Colonic mucosa (tissue), 4 donors: ENCODE measurements at regions not wholly inside any gene's neighbourhood (a gene's known extent, or its start where the extent isn't known, plus 50 kb on each side); places are given as distances from the start of the nearest gene placed in this dataset.
"Not testable (repeated sequence)": the region's sequence is repeated elsewhere in the genome, so short reads cannot be mapped to it uniquely, and the experiment has no call there.

Experiments used
- DNase-seq: peaks from one replicate; pipeline ENCODE4 v3.0.0-alpha.2; 2020
- H3K27ac ChIP-seq: fragments of 200-600 bp; one replicate; pipeline ENCODE4 v1.8.0; 2021
- H3K27me3 ChIP-seq: fragments of 200-600 bp; one replicate; pipeline ENCODE4 v1.8.0; 2021
- H3K36me3 ChIP-seq: fragments of 200-600 bp; one replicate; pipeline ENCODE4 v1.8.0; 2021
- H3K4me1 ChIP-seq: fragments of 200-600 bp; one replicate; pipeline ENCODE4 v1.8.0; 2021; ENCODE audit warnings: mild to moderate bottlenecking
- H3K4me3 ChIP-seq: fragments of 200-600 bp; one replicate; pipeline ENCODE4 v1.8.0; 2021
- H3K9ac ChIP-seq, 2 donors: one replicate each; pipeline ENCODE4 v1.7.0; 2013; ENCODE audit warnings: control low read depth in 2 of 2, low read depth in 2 of 2, low read length in 2 of 2
- H3K9me3 ChIP-seq: fragments of 200-600 bp; one replicate; pipeline ENCODE4 v1.8.0; 2021
- CTCF ChIP-seq: fragments of 200-600 bp; IDR thresholded peaks from one replicate; pipeline ENCODE4 v1.8.0; 2022; ENCODE audit warnings: antibody characterized with exemption, mild to moderate bottlenecking
- intact Hi-C: fragments of 100-400 bp; cut with DNase I; formaldehyde crosslinking; loops from one replicate; pipeline ENCODE4 v1.14.1; 2022
- donor health status: healthy.
- donor health status: DM: no; HTN: no; CAD: no.
- donor health status: DM: no; HTN: no; CAD: no.

- Histone ChIP-seq H3K27me3 (no peaks in the 10 kb centered on the region), H3K9me3 (no peaks in the 10 kb centered on the region), H3K4me3 (no peak overlapping the region), H3K4me1 (no peaks in the 10 kb centered on the region), H3K9ac (no peak overlapping the region), H3K36me3 (no peaks in the 10 kb centered on the region), H3K27ac (no peak overlapping the region)
- intact Hi-C loops = no loop called here
- DNase-seq = no peak
- TF ChIP-seq CTCF = no peak
Measured at GRCh38 chr5:17860660-17861315, 226.5 kb downstream of the TAF11L14 start.

DNA sequence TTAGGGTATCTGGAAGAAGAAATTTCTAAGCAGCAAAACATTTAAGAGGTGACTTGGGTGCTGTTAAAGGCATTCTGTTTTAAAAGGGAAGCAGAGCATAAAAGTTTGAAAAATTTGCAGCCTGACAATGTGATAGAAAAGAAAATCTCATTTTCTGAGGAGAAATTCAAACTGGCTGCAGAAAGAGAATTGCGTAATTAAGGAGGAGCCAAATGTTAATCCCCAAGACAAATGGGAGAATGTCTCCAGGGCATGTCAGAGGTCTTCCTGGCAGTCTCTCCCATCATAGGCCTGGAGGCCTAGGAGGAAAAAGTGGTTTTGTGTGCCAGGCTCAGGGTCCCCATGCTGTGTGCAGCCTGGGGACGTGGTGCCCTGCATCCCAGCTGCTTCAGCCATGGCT, 230.6 kb downstream of the TAF11L14 start:
- H3K27ac ChIP-seq, H3K36me3 ChIP-seq, H3K4me1 ChIP-seq, H3K9me3 ChIP-seq, DNase-seq, H3K9ac ChIP-seq, H3K4me3 ChIP-seq, H3K27me3 ChIP-seq, intact Hi-C loops: not testable (repeated sequence)

DNA sequence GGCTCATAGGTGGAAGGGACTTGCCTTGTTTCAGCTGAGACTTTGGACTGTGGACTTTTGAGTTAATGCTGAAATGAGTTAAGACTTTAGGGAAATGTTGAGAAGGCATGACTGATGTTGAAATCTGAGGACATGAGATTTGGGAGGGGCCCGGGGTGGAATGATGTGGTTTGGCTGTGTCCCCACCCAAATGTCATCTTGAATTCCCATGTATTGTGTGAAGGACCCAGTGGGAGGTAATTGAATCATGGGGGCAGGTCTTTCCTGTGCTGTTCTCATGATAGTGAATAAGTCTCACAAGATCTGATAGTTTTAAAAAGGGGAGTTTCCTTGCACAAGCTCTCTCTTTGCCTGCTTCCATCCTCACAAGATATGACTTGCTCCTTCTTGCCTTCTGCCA, 231.7 kb downstream of the TAF11L14 start:
- H3K36me3 ChIP-seq, intact Hi-C loops, H3K9me3 ChIP-seq, H3K9ac ChIP-seq, H3K4me1 ChIP-seq, H3K27ac ChIP-seq, H3K4me3 ChIP-seq, DNase-seq, H3K27me3 ChIP-seq: not testable (repeated sequence)

DNA sequence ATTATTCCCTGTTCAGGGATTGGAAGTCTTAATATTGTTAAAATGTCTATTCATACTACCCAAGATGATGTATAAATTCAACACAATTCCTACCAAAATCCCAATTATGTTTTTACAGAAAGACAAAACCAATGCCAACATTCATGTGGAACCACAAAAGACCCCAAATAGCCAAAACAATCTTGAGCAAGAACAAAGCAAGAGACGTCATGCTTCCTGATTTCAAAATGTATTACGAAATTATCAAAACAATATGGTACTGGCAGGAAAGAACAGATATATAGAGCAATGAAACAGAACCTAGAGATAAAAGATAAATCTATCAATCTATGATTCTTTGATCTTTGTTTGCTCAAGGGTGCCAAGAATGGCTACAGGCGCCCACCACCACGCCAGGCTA, 237.9 kb downstream of the TAF11L14 start:
- no peak for DNase-seq
- Histone ChIP-seq H3K4me1 (no peaks in the 10 kb centered on the region), H3K27ac (no peak overlapping the region), H3K9ac (no peak overlapping the region), H3K27me3 (no peaks in the 10 kb centered on the region), H3K36me3 (no peaks in the 10 kb centered on the region), H3K4me3 (no peak overlapping the region), H3K9me3 (no peaks in the 10 kb centered on the region)
- TF ChIP-seq CTCF = no peak
- intact Hi-C loops = no loop called here

DNA sequence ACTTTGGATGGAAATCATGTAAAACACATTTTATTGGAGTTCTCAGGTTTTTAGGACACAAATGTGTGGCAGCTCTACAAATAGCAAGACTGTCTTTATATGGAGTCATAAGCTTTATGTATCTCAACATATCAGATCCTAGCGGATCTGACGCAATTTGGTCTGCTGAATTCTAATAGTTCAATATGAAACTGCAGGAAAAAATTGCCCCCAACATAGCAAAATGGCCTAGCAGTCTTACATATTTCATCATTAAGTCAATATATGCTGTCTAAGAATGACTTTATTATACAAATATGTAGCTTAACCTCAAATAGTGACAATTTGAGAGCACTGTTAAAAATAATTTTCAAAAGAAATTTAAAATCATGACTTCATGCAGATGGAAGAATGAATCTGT, 244.3 kb downstream of the TAF11L14 start:
- no peak for DNase-seq
- no peaks in the 10 kb centered on the region for H3K9me3 ChIP-seq
- no peaks in the 10 kb centered on the region for H3K36me3 ChIP-seq

DNA sequence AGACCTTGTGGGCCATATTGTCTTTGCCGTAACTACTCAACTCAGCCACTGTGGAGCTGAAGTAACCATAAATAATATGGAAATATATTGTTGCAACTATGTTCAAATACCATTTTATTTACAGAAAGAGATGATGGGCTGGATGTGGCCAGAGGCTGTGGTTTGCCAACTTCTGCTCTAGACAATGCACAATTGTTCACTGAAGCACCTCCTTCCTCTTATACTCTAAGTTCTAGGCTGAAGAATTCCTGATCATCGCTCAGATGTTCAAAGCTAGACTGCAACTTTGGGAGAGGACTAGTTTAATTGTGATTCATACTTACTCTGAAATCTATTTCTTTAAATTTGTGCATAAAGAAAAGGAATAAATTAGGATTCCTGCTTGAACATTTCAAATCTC, 245.0 kb downstream of the TAF11L14 start:
- no peaks in the 10 kb centered on the region for H3K27me3 ChIP-seq
- intact Hi-C loops = no loop called here
- no peaks in the 10 kb centered on the region for H3K9me3 ChIP-seq
- H3K9ac ChIP-seq = no peak overlapping the region
- no peak overlapping the region for H3K4me3 ChIP-seq
- DNase-seq = no peak
- no peak for TF ChIP-seq CTCF
- no peak overlapping the region for H3K27ac ChIP-seq
- no peaks in the 10 kb centered on the region for H3K36me3 ChIP-seq
- H3K4me1 ChIP-seq = no peaks in the 10 kb centered on the region

More for the DNA sequence above, 244.3 kb downstream of the TAF11L14 start:
- no peak for TF ChIP-seq CTCF
- no peak overlapping the region for H3K4me3 ChIP-seq
- no peaks in the 10 kb centered on the region for H3K4me1 ChIP-seq
- no peak overlapping the region for H3K27ac ChIP-seq
- no peak overlapping the region for H3K9ac ChIP-seq
- H3K27me3 ChIP-seq = no peaks in the 10 kb centered on the region
- intact Hi-C loops = no loop called here
